ENCODE measurements at regions not wholly inside any gene's neighbourhood (a gene's known extent, or its start where the extent isn't known, plus 50 kb on each side); places are given as distances from the start of the nearest gene placed in this dataset.
"Not testable (repeated sequence)": the region's sequence is repeated elsewhere in the genome, so short reads cannot be mapped to it uniquely, and the experiment has no call there.

DNA sequence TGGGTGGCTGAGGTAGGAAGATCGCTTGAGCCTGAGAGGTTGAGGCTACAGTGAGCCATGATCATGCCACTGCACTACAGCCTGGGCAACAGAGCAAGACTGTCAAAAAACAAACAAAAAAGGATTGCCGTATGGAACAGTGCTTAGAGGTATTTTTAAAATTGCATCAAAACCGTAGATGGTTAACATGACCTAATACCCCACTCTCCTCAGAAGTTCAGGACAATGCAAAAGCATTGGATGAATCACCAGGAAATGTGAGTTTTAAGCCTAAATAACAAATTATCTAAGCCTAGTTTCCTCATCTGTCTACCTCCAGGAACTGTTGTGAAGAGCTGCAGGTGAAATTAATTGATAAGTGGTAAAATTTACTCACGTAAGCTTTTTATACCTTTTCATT, 123.8 kb upstream of the ID4 start:
- Mint-ChIP-seq H3K9me3 (no peaks in the 10 kb centered on the region), H3K36me3 (ENCODE audit: low read depth) (no peaks in the 10 kb centered on the region), H3K4me1 (ENCODE audit: low read depth) (no peaks in the 10 kb centered on the region), H3K4me3 (no peak overlapping the region), H3K27ac (no peak overlapping the region), H3K27me3 (ENCODE audit: insufficient read depth) (no peaks in the 10 kb centered on the region)
- DNase-seq (ENCODE audit: low spot score): no peak
- intact Hi-C loops (cut with micrococcal nuclease): no loop called here

DNA sequence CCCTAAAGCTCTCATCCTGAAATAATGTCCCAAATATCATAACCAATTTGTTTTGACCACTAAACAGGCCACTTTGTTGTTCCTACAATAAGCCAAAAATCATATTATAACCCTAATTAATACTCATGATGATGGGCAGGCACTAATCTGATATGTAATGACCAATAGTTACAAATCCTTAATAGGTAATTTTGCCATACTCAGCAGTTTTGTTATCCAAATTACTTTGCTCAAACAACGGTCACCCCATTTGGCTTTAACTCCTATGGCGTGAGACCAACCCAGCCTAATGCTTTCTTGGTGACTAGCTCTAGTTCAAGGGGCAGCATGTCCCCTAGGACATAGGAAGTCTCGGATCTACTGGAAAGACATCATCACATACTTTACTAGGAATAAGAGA, 123.2 kb upstream of the ID4 start:
- Mint-ChIP-seq H3K9me3 (no peaks in the 10 kb centered on the region), H3K36me3 (ENCODE audit: low read depth) (no peaks in the 10 kb centered on the region), H3K4me3 (no peak overlapping the region), H3K4me1 (ENCODE audit: low read depth) (no peaks in the 10 kb centered on the region), H3K27ac (no peak overlapping the region), H3K27me3 (ENCODE audit: insufficient read depth) (no peaks in the 10 kb centered on the region)
- DNase-seq (ENCODE audit: low spot score): no peak
- intact Hi-C loops (cut with micrococcal nuclease): no loop called here

DNA sequence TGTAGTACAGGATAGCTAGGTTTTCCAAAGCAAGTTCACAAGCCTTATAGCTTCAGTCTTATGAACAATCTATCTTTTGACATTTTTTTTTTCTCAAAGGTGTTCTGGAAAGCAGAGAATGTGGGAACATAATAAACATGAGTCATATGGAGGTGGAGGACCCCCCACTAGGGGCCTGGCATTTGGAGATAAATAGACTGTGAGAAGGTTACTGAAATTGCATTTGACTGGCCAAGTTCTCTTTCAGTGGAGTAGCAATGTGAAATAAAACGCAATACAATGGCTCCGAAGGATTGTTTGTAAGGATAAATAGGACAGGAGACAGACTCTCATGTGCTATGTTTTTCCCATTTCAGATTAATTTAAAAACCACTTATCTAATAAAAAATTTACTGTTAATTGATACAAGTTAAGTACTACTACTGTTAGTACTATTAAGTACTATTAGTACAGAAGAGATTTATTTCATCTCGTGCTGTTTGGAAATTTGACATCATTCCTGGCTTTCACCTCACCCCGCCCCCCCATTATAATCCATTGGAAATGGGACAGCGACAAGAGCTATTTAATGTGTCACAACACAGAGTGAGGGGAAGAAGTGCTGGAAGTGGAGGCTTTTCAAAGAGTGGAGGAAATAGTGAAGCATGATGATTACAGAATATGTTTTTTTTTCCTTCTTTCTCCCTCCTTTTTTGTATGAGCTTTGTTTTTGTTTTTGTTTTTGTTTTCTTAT, 122.6 kb upstream of the ID4 start:
- no peak overlapping the region for H3K4me3 Mint-ChIP-seq
- no peaks in the 10 kb centered on the region for H3K27me3 Mint-ChIP-seq (ENCODE audit: insufficient read depth)

DNA sequence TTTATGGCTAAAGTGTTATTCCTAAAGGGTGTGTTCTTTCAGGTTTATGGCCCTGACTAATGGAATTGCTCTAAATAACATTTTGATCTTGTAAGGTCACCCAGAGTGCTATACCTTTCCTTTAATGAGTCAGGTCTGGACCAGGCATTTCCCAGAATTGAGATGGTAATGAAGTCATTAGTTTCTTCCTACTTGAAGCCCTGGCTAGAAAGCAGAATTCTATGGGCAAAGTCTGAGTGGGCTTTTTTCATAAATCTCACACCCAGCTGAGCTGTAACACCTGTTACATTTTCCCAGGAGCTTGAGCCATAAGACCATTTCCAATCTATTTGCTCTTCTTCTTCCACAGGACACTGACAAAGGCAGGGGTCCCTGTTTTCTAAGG, 122.0 kb upstream of the ID4 start:
- Mint-ChIP-seq H3K36me3 (ENCODE audit: low read depth) (no peaks in the 10 kb centered on the region), H3K9me3 (no peaks in the 10 kb centered on the region), H3K27me3 (ENCODE audit: insufficient read depth) (no peaks in the 10 kb centered on the region), H3K4me1 (ENCODE audit: low read depth) (no peaks in the 10 kb centered on the region), H3K4me3 (no peak overlapping the region), H3K27ac (no peak overlapping the region)
- intact Hi-C loops (cut with micrococcal nuclease): no loop called here
- no peak for DNase-seq (ENCODE audit: low spot score)

More for the DNA sequence above, 122.6 kb upstream of the ID4 start:
- Mint-ChIP-seq H3K36me3 (ENCODE audit: low read depth) (no peaks in the 10 kb centered on the region), H3K4me1 (ENCODE audit: low read depth) (no peaks in the 10 kb centered on the region), H3K9me3 (no peaks in the 10 kb centered on the region), H3K27ac (no peak overlapping the region)
- DNase-seq (ENCODE audit: low spot score): no peak
- intact Hi-C loops (cut with micrococcal nuclease): no loop called here

DNA sequence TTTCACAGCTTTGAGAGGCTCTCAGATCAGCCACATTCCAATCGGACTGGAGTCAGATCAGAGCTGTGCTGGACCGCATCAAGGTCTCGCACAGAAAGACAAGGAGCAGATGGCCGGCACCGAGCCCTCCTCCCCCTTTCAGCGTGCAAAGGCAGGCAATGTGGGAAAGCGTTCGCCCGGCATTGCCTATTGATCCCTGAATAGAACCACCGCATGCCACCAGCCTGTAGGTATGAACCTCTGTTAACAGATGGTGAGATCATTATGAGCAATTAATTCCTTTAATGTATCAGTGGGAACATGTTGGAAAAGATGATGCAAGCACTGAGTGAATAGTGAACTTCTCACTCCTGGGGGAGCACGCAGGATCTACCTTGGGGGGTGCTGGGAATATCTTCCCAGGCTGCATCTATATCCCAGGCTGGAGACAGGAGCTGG, 117.5 kb upstream of the ID4 start:
- intact Hi-C loops (cut with micrococcal nuclease): no loop called here
- Mint-ChIP-seq H3K4me1 (ENCODE audit: low read depth) (no peaks in the 10 kb centered on the region), H3K36me3 (ENCODE audit: low read depth) (no peaks in the 10 kb centered on the region), H3K9me3 (no peaks in the 10 kb centered on the region), H3K27me3 (ENCODE audit: insufficient read depth) (no peaks in the 10 kb centered on the region), H3K27ac (no peak overlapping the region), H3K4me3 (no peak overlapping the region)
- no peak for DNase-seq (ENCODE audit: low spot score)

DNA sequence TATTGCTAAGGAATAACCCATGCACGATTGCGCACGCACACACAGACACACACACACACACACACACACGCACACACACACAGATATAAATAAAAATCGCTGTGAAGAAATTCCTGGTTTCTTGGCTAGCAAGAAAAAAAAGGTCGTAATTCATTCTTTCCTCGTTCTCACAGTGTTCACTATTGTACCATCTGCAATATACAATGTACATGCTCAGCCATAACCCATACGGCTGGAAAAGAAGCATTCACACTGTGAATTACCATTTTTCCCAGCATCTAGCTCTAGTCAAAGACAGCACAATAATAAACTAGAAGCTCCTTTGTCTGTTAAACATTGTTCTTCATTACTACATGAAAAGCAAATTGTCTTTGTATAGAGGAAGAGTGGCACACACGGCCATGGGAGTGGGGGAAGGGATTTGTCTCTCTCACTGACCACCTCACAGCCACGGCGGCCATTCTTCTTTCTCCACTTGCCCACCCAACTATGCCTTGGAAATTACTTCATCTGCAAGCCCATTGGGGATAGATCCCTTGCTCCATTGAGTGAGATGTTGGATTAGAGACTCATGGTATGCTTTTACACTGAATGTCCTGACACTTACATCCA, 115.3 kb upstream of the ID4 start:
- intact Hi-C loops (cut with micrococcal nuclease): no loop called here
- no peak overlapping the region for H3K4me3 Mint-ChIP-seq
- H3K36me3 Mint-ChIP-seq (ENCODE audit: low read depth): no peaks in the 10 kb centered on the region
- no peaks in the 10 kb centered on the region for H3K9me3 Mint-ChIP-seq
- no peak for DNase-seq (ENCODE audit: low spot score)
- H3K4me1 Mint-ChIP-seq (ENCODE audit: low read depth): no peaks in the 10 kb centered on the region
- no peak overlapping the region for H3K27ac Mint-ChIP-seq
- H3K27me3 Mint-ChIP-seq (ENCODE audit: insufficient read depth): no peaks in the 10 kb centered on the region

DNA sequence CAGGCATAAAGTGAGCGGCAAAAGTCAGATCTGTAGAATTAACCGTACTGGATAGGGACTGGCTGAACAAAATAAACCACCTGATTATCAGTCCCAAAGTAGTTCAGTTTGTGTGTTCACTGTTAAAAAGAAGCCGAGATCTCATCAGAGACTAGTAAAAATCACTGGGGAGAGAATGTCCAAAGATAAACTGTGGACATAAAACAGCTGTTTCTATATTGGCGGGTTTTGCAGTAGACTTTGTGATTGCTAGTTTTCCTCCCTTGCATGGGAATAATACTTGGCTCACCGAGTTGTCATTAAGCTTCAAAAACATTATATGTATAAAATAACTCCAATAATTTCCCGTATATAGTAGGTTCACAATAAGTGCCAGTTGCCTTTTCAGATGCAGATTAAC, 114.2 kb upstream of the ID4 start:
- H3K27me3 Mint-ChIP-seq (ENCODE audit: insufficient read depth): no peaks in the 10 kb centered on the region
- H3K4me1 Mint-ChIP-seq (ENCODE audit: low read depth): no peaks in the 10 kb centered on the region
- intact Hi-C loops (cut with micrococcal nuclease): no loop called here
- no peak overlapping the region for H3K27ac Mint-ChIP-seq
- H3K9me3 Mint-ChIP-seq: no peaks in the 10 kb centered on the region
- H3K4me3 Mint-ChIP-seq: no peak overlapping the region
- DNase-seq (ENCODE audit: low spot score): no peak
- no peaks in the 10 kb centered on the region for H3K36me3 Mint-ChIP-seq (ENCODE audit: low read depth)

DNA sequence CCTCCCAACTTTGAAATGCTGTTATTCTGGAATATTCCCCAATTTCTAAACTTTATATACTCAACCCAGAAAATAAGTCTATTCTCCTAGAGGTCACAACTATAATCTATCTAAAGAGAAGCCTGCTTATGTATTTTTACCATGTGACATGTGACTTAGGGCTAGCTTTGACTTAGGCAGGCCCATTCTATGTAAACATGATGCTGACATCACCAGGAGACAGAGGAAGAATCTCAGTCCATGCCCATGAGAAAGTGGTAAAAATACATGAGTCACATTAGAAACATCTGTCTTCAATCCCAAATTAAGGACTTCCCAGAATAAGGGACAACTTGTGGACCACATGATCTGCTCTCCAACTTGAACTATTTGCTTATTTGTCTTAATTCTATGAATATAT, 113.6 kb upstream of the ID4 start:
- H3K36me3 Mint-ChIP-seq (ENCODE audit: low read depth): no peaks in the 10 kb centered on the region
- H3K4me3 Mint-ChIP-seq: no peak overlapping the region
- H3K27me3 Mint-ChIP-seq (ENCODE audit: insufficient read depth): no peaks in the 10 kb centered on the region
- H3K4me1 Mint-ChIP-seq (ENCODE audit: low read depth): no peaks in the 10 kb centered on the region
- no peaks in the 10 kb centered on the region for H3K9me3 Mint-ChIP-seq
- intact Hi-C loops (cut with micrococcal nuclease): no loop called here
- no peak overlapping the region for H3K27ac Mint-ChIP-seq
- no peak for DNase-seq (ENCODE audit: low spot score)

DNA sequence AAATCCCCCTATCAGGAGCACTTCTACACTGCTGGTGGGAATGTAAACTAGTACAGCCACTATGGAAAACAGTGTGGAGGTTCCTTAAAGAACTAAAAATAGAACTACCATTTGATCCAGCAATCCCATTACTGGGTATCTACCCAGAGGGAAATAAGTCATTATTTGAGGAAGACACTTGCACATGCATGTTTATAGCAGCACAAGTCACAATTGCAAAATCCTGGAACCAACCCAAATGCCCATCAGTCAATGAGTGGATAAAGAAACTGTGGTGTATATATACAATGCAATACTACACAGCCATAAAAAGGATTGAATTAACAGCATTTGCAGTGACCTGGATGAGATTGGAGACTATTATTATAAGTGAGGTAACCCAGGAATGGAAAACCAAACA, 111.7 kb upstream of the ID4 start:
- H3K27ac Mint-ChIP-seq; H3K27me3 Mint-ChIP-seq (ENCODE audit: insufficient read depth); intact Hi-C loops (cut with micrococcal nuclease); DNase-seq (ENCODE audit: low spot score); H3K4me3 Mint-ChIP-seq; H3K9me3 Mint-ChIP-seq; H3K36me3 Mint-ChIP-seq (ENCODE audit: low read depth); H3K4me1 Mint-ChIP-seq (ENCODE audit: low read depth): not testable (repeated sequence)

DNA sequence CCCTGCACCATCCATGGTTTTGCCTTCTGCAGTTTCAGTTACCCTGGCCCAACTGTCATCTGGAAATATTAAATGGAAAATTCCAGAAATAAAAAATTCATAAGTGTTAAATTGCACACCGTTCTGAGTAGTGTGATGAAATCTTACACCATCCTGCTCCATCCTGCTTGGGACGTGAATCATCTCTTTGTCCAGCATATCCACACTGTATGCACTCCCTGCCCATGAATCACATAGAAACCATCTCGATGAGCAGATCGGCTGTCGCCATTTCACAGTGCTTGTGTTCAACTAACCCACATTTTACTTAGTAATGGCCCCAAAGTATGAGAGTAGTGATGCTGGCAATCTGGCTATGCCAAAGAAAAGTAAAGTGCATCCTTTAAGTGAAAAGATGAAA, 105.9 kb upstream of the ID4 start:
- H3K9me3 Mint-ChIP-seq: no peaks in the 10 kb centered on the region
- no peak overlapping the region for H3K27ac Mint-ChIP-seq
- H3K4me1 Mint-ChIP-seq (ENCODE audit: low read depth): no peaks in the 10 kb centered on the region
- H3K4me3 Mint-ChIP-seq: no peak overlapping the region
- no peak for DNase-seq (ENCODE audit: low spot score)
- H3K27me3 Mint-ChIP-seq (ENCODE audit: insufficient read depth): no peaks in the 10 kb centered on the region
- intact Hi-C loops (cut with micrococcal nuclease): no loop called here
- H3K36me3 Mint-ChIP-seq (ENCODE audit: low read depth): no peaks in the 10 kb centered on the region

DNA sequence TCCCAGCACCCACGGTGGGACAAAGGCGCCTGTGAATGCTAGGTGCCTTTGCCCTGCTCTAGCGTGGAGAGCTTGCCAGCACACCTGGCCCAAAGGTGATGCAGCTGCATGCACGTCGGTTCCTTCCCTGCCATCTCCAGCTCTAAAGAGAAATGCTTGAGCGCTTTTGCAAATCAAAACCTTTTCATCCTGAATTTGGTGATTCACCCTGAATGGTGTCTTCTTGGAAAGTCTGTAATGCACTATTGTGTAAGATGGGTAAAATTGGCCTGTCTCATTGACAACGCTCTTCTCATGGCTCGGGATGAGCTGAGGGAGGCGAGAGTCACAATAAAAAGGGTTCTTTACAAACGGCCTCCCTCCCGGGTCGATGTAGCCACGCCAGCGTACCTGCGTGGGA, 103.1 kb upstream of the ID4 start:
- no peak overlapping the region for H3K27ac Mint-ChIP-seq
- no peak for DNase-seq (ENCODE audit: low spot score)
- intact Hi-C loops (cut with micrococcal nuclease): no loop called here
- H3K27me3 Mint-ChIP-seq (ENCODE audit: insufficient read depth): no peaks in the 10 kb centered on the region
- H3K4me1 Mint-ChIP-seq (ENCODE audit: low read depth): no peaks in the 10 kb centered on the region
- no peaks in the 10 kb centered on the region for H3K9me3 Mint-ChIP-seq
- H3K4me3 Mint-ChIP-seq: no peak overlapping the region
- no peaks in the 10 kb centered on the region for H3K36me3 Mint-ChIP-seq (ENCODE audit: low read depth)

DNA sequence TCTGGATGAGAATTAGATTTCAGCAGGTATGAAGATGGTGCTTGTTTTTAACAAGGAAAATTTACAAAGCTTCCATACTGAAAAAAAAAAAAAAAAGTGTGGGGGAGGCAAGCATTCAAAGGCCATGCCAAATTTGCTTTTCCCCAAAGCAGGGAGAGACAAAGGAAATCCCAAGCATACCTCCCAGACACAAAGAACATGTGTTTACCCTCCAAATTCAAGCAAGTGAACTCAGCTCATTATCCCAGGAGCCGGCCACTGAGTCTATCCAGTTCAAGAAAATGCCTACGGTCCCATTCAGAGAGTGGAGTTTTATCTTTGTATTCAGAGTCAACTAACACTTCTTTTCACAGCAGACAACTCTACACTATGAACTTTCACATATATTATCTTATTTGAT, 102.7 kb upstream of the ID4 start:
- no peaks in the 10 kb centered on the region for H3K4me1 Mint-ChIP-seq (ENCODE audit: low read depth)
- no peak overlapping the region for H3K4me3 Mint-ChIP-seq
- H3K27me3 Mint-ChIP-seq (ENCODE audit: insufficient read depth): no peaks in the 10 kb centered on the region
- no peak for DNase-seq (ENCODE audit: low spot score)
- no peak overlapping the region for H3K27ac Mint-ChIP-seq
- no peaks in the 10 kb centered on the region for H3K36me3 Mint-ChIP-seq (ENCODE audit: low read depth)
- no peaks in the 10 kb centered on the region for H3K9me3 Mint-ChIP-seq
- intact Hi-C loops (cut with micrococcal nuclease): no loop called here

DNA sequence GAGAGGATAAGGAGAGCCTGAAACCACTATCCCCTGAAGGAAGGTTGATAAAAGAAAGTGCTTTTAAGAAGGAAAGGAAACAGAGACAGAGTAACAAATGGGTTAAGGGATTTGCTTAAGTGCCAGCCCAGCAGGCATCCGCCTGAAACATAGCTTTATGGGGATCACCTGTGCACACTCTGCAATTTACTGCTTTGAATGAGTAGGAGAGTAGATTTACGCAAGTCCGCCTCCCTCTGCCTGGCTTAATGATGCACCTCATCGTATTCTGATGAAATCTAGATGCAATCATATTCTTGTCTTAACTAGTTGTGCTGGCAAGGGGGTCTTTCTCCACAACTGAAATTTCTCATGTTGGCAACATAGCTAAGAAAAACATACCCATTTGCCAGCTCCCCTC, 101.1 kb upstream of the ID4 start:
- intact Hi-C loops (cut with micrococcal nuclease): no loop called here
- H3K36me3 Mint-ChIP-seq (ENCODE audit: low read depth): no peaks in the 10 kb centered on the region
- DNase-seq (ENCODE audit: low spot score): no peak
- H3K27me3 Mint-ChIP-seq (ENCODE audit: insufficient read depth): no peaks in the 10 kb centered on the region
- no peaks in the 10 kb centered on the region for H3K4me1 Mint-ChIP-seq (ENCODE audit: low read depth)
- H3K4me3 Mint-ChIP-seq: no peak overlapping the region
- no peak overlapping the region for H3K27ac Mint-ChIP-seq
- no peaks in the 10 kb centered on the region for H3K9me3 Mint-ChIP-seq

DNA sequence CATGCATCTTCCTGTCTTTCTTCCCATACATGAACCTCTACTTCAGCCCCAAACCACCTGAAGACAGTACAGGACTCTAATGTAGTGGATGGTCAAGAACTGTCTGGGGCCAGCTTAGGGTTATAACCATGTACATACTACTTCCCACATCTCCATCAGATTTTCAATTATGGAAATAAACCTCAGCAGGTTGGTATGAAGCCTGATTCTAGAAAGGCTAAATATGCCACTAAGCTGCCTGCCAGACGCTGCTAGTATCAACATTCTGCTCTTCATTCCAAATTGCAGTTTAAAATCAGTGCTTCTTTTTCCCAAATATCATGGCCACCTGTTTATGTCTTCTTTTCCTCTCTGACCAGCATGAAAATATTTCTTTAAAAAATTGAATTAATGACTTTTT, 99.2 kb upstream of the ID4 start:
- no peaks in the 10 kb centered on the region for H3K4me1 Mint-ChIP-seq (ENCODE audit: low read depth)
- no peak for DNase-seq (ENCODE audit: low spot score)
- no peak overlapping the region for H3K4me3 Mint-ChIP-seq
- H3K27me3 Mint-ChIP-seq (ENCODE audit: insufficient read depth): no peaks in the 10 kb centered on the region
- no peaks in the 10 kb centered on the region for H3K36me3 Mint-ChIP-seq (ENCODE audit: low read depth)
- intact Hi-C loops (cut with micrococcal nuclease): no loop called here
- H3K27ac Mint-ChIP-seq: no peak overlapping the region
- H3K9me3 Mint-ChIP-seq: no peaks in the 10 kb centered on the region

All from activated T-helper 1 cell treated with anti-CD3 and anti-CD28 coated beads, Interleukin-12 subunit alpha, Interleukin-12 subunit beta, Interleukin-2, Interleukin-4 antibody, amounts not matched to agents 30 ng/mL and 10 ng/mL and 1 ng/mL, durations not matched to agents 14 hours and 24 hours and 36 hours (primary cell).